Breast epithelium (tissue), 4 donors: ENCODE measurements at regions not wholly inside any gene's neighbourhood (a gene's known extent, or its start where the extent isn't known, plus 50 kb on each side); places are given as distances from the start of the nearest gene placed in this dataset.
A peak's percentile ranks its signal among the peaks of the same experiment; 100 is the strongest.

Experiments used
- DNase-seq, 2 donors: peaks; one replicate each; pipeline ENCODE4 v3.0.0-alpha.2; 2019; ENCODE audit warnings: low spot score in 2 of 2
- H3K27ac ChIP-seq, 2 donors: fragments of 200-600 bp; sonication (generic) in 1 of 2; one replicate each; pipeline ENCODE4 v1.5.1; 2016 to 2019; ENCODE audit warnings: mild to moderate bottlenecking in 1 of 2
- H3K27me3 ChIP-seq, 2 donors: fragments of 200-600 bp; sonication (generic) in 1 of 2; one replicate each; pipeline versions ENCODE4 v1.5.1 to v1.6.0; 2017 to 2019; ENCODE audit warnings: control low read depth in 1 of 2, mild to moderate bottlenecking in 1 of 2
- H3K36me3 ChIP-seq: fragments of 200-600 bp; one replicate; pipeline ENCODE4 v1.5.1; 2019
- H3K4me1 ChIP-seq, 2 donors: fragments of 200-600 bp; sonication (generic); one replicate each; pipeline ENCODE4 v1.5.1; 2016 to 2019; ENCODE audit warnings: control low read depth in 1 of 2
- H3K4me3 ChIP-seq, 3 donors: fragments of 200-600 bp; sonication (generic); 1 replicate in 2 of 3; 2 replicates in 1 of 3; pipeline ENCODE4 v1.5.1; 2016 to 2019; ENCODE audit warnings: mild to moderate bottlenecking in 3 of 3, moderate library complexity in 2 of 3
- H3K9me3 ChIP-seq, 2 donors: fragments of 200-600 bp; sonication (generic) in 1 of 2; one replicate each; pipeline ENCODE4 v1.5.1; 2016 to 2019; ENCODE audit warnings: control low read depth in 1 of 2
- POLR2A ChIP-seq: fragments of 450-650 bp; IDR thresholded peaks from one replicate; pipeline ENCODE4 v1.6.1; 2016; ENCODE audit warnings: antibody characterized with exemption, mild to moderate bottlenecking, moderate library complexity
- POLR2AphosphoS5 ChIP-seq, 3 donors: sonication (generic); formaldehyde crosslinking; IDR thresholded peaks; one replicate each; pipeline ENCODE4 v1.6.1; 2017; ENCODE audit warnings: antibody characterized with exemption in 3 of 3
- intact Hi-C: fragments of 100-400 bp; cut with DNase I; formaldehyde crosslinking; loops from one replicate; pipeline ENCODE4 v1.15.1; 2023; ENCODE audit warnings: low total_unique reads
- TF ChIP-seq, protein P1 (sequence below), 3 donors: fragments of 450-650 bp; IDR thresholded peaks; one replicate each; pipeline ENCODE4 v1.5.1; 2016 to 2017; ENCODE audit warnings: antibody characterized with exemption in 3 of 3, mild to moderate bottlenecking in 3 of 3, moderate library complexity in 3 of 3

DNA sequence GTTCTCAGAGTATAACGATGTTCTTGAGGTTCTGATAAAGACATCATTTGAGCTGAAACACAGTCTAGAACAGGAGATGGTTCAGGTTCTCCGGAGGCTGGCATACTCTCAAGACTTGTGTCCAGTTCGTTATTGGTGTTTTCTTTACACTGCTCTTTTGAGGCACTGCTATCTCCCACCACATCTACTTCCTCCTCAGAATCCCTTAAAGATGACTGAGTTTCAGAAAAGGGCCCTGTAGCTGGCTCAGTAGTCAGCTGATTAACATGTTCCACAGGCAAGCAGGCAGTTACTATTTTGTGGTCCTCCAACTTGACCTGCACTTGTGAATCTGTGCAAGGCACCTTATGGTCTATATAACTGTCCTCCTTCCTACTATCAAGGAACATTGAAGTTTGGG, 50.2 kb downstream of the ZZZ3 start:
- Histone ChIP-seq H3K36me3 (no peaks in the 10 kb centered on the region), H3K27me3 (no peaks in the 10 kb centered on the region), H3K9me3 (no peaks in the 10 kb centered on the region), H3K4me1 (no peaks in the 10 kb centered on the region), H3K4me3 (no peak overlapping the region), H3K27ac (peak overlapping the region in 1 of 2 donors; percentile 0)
- TF ChIP-seq, protein P1, sequence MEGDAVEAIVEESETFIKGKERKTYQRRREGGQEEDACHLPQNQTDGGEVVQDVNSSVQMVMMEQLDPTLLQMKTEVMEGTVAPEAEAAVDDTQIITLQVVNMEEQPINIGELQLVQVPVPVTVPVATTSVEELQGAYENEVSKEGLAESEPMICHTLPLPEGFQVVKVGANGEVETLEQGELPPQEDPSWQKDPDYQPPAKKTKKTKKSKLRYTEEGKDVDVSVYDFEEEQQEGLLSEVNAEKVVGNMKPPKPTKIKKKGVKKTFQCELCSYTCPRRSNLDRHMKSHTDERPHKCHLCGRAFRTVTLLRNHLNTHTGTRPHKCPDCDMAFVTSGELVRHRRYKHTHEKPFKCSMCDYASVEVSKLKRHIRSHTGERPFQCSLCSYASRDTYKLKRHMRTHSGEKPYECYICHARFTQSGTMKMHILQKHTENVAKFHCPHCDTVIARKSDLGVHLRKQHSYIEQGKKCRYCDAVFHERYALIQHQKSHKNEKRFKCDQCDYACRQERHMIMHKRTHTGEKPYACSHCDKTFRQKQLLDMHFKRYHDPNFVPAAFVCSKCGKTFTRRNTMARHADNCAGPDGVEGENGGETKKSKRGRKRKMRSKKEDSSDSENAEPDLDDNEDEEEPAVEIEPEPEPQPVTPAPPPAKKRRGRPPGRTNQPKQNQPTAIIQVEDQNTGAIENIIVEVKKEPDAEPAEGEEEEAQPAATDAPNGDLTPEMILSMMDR (IDR thresholded peaks at IDR 0.05): no peak
- TF ChIP-seq POLR2AphosphoS5 (IDR thresholded peaks at IDR 0.05): no peak
- no peak for TF ChIP-seq POLR2A
- intact Hi-C loops: no loop called here
- DNase-seq: no peak

DNA sequence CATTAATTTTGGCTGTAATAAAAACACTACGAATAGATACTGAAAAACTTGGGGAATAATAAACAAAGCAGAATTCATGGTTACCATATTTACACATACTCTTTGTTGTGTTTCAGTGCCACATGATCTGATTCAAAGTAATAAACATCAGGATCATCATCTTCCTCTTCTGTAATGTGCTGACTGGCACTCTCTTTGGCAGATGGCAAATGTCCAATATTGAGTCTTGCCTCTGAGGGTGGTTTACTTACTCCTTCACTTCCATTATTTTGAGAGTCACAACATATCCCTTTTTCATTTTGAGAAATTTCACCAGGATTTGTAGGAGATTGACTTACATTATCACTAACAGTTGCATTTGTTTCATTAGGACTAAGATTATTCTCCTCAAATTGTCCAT, 50.7 kb downstream of the ZZZ3 start:
- Histone ChIP-seq H3K27ac (peak overlapping the region in 1 of 2 donors; percentile 0), H3K4me3 (no peak overlapping the region), H3K27me3 (no peaks in the 10 kb centered on the region), H3K9me3 (no peaks in the 10 kb centered on the region), H3K4me1 (no peaks in the 10 kb centered on the region), H3K36me3 (no peaks in the 10 kb centered on the region)
- no peak for DNase-seq
- intact Hi-C loops: no loop called here
- TF ChIP-seq POLR2A (no peak), POLR2AphosphoS5 (IDR thresholded peaks at IDR 0.05) (no peak)
- TF ChIP-seq, protein P1 (IDR thresholded peaks at IDR 0.05): no peak

DNA sequence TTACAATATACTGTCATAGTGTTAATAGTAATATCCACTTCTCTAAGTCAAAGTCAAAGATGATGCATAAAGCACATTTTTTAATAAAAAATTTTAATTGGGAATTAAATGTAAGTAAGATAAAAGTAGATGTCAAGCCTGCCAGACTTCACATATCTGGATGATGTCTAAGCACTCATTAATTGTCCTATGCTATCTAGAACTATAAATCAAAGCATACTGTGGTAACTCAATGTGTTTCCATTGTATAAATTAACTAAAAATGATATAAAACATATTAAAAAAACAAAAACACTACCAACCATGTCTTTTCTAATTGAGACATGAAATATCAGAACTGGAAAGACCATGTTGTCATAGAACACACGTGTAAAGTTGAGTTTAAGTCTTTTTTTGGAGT, 51.2 kb downstream of the ZZZ3 start:
- Histone ChIP-seq H3K27me3 (no peaks in the 10 kb centered on the region), H3K4me1 (no peaks in the 10 kb centered on the region), H3K9me3 (no peaks in the 10 kb centered on the region), H3K36me3 (no peaks in the 10 kb centered on the region), H3K4me3 (no peak overlapping the region), H3K27ac (no peak overlapping the region)
- intact Hi-C loops: no loop called here
- TF ChIP-seq, protein P1 (IDR thresholded peaks at IDR 0.05): no peak
- TF ChIP-seq POLR2A (no peak), POLR2AphosphoS5 (IDR thresholded peaks at IDR 0.05) (no peak)
- no peak for DNase-seq

DNA sequence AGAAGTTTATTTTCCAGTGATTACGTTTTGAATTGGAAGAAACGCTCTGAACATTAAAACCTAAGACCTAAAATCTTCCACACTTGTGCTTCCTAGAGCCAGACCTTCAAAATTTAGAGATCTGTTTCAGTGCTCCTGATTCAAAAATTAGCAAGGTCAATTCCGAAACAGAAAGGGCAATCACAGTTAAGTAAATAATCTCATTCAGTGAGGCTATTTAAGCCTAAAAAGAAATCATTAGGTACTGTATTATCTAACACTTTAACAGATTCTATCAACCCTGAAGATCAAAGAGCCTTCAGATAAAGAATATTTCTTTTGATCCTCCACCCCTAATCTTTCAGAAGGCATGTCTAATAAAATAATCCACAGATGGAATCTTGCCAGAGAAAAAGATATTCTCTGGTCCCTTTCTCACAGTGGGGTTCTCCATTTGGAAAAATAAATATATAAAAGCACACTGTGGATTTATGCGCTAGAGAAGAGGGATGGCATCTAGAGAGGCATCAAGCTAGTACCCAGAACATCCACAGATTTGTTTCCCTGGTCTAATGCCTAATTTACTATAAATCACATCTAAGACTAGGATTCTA, 54.4 kb downstream of the ZZZ3 start:
- Histone ChIP-seq H3K9me3 (no peaks in the 10 kb centered on the region), H3K27me3 (no peaks in the 10 kb centered on the region), H3K36me3 (no peaks in the 10 kb centered on the region), H3K4me3 (no peak overlapping the region), H3K27ac (no peak overlapping the region), H3K4me1 (no peaks in the 10 kb centered on the region)
- TF ChIP-seq POLR2AphosphoS5 (IDR thresholded peaks at IDR 0.05): no peak
- TF ChIP-seq, protein P1 (IDR thresholded peaks at IDR 0.05): no peak
- no peak for TF ChIP-seq POLR2A
- intact Hi-C loops: no loop called here
- DNase-seq: no peak

DNA sequence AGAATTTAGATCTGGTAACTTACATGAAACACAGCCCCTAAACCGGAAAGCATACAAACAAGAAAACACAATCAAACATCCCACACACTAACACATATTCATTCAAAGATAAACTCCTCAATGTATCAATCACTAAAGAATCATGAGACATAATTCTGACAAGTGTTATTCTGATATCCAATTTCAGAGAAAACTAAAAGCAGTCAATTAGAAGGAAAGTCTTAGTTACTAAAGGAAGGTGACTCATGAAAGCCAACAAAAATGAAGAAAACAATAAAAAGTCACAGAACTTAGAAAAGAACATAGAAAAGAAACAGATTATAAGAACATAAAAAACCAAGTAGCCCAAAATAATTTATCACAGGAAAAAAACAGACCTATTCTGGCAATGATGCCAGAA, 57.2 kb downstream of the ZZZ3 start:
- TF ChIP-seq, protein P1 (IDR thresholded peaks at IDR 0.05): no peak
- TF ChIP-seq POLR2A (no peak), POLR2AphosphoS5 (IDR thresholded peaks at IDR 0.05) (no peak)
- Histone ChIP-seq H3K9me3 (no peaks in the 10 kb centered on the region), H3K27me3 (no peaks in the 10 kb centered on the region), H3K4me1 (no peaks in the 10 kb centered on the region), H3K36me3 (no peaks in the 10 kb centered on the region), H3K27ac (no peak overlapping the region), H3K4me3 (no peak overlapping the region)
- intact Hi-C loops: no loop called here
- DNase-seq: no peak
